Adrenal gland (tissue), 9 donors: ENCODE measurements at regions not wholly inside any gene's neighbourhood (a gene's known extent, or its start where the extent isn't known, plus 50 kb on each side); places are given as distances from the start of the nearest gene placed in this dataset.
"Not testable (repeated sequence)": the region's sequence is repeated elsewhere in the genome, so short reads cannot be mapped to it uniquely, and the experiment has no call there.

Source experiments
- DNase-seq, 7 donors: peaks; one replicate each; pipeline ENCODE4 v3.0.0-alpha.2; 2019 to 2020
- H3K27ac ChIP-seq, 5 donors: fragments of 200-600 bp; sonication (generic) in 4 of 5; 1 replicate in 3 of 5; 2 replicates in 2 of 5; pipeline versions ENCODE4 v1.5.1 to v1.8.0; 2016 to 2020; ENCODE audit warnings: mild to moderate bottlenecking in 1 of 5
- H3K27me3 ChIP-seq: fragments of 200-600 bp; 2 replicates; pipeline ENCODE4 v1.8.0; 2021
- H3K36me3 ChIP-seq, 2 donors: fragments of 200-600 bp; replicated peaks in 1 of 2; 1 replicate in 1 of 2; 2 replicates in 1 of 2; pipeline versions ENCODE4 v1.5.1 to v1.8.0; 2018 to 2022
- H3K4me1 ChIP-seq, 2 donors: fragments of 200-600 bp; replicated peaks in 1 of 2; 1 replicate in 1 of 2; 2 replicates in 1 of 2; pipeline versions ENCODE4 v1.5.1 to v1.8.0; 2018 to 2021
- H3K4me3 ChIP-seq, 4 donors: fragments of 200-600 bp; sonication (generic) in 3 of 4; one replicate each; pipeline ENCODE4 v1.5.1; 2016 to 2018
- H3K9me3 ChIP-seq, 3 donors: fragments of 200-600 bp; sonication (generic) in 1 of 3; replicated peaks in 1 of 3; 1 replicate in 2 of 3; 2 replicates in 1 of 3; pipeline versions ENCODE4 v1.5.1 to v1.8.0; 2016 to 2021
- POLR2A ChIP-seq, 2 donors: fragments of 450-650 bp; IDR thresholded peaks; one replicate each; pipeline ENCODE4 v1.6.1; 2017; ENCODE audit warnings: antibody characterized with exemption in 2 of 2, mild to moderate bottlenecking in 2 of 2, moderate library complexity in 1 of 2
- WGBS, 4 donors: extraction: QIAGEN DNeasy Blood & Tissue Kit in 2 of 4; methylation state at CpG; one replicate each; pipeline versions ENCODE4 v1.1.5 to v1.1.7; 2013 to 2017; 5-methylcytosine and 5-hydroxymethylcytosine counted together
- intact Hi-C, 2 donors: fragments of 100-400 bp; cut with DNase I; formaldehyde crosslinking; loops; one replicate each; pipeline versions ENCODE4 v1.14.1 to v1.15.0; 2022 to 2023
- TF ChIP-seq, protein P1 (sequence below), 6 experiments: fragments of 450-650 bp in 4 of 6; fragments of 200-600 bp in 2 of 6; sonication (generic) in 1 of 6; IDR thresholded peaks; 1 replicate in 5 of 6; 2 replicates in 1 of 6; pipeline versions ENCODE4 v1.5.1 to v1.8.0; 2016 to 2021; ENCODE audit warnings: antibody characterized with exemption in 6 of 6, mild to moderate bottlenecking in 2 of 6, moderate library complexity in 1 of 6
- donor health status: healthy with polysubstance abuse.
- donor health status: Bipolar disorder and iron deficiency.
- donor health status: DM: yes; HTN: yes; CAD: no.
- donor health status: DM: no; HTN: no; CAD: no.
- donor health status: DM: no; HTN: no; CAD: no.

DNA sequence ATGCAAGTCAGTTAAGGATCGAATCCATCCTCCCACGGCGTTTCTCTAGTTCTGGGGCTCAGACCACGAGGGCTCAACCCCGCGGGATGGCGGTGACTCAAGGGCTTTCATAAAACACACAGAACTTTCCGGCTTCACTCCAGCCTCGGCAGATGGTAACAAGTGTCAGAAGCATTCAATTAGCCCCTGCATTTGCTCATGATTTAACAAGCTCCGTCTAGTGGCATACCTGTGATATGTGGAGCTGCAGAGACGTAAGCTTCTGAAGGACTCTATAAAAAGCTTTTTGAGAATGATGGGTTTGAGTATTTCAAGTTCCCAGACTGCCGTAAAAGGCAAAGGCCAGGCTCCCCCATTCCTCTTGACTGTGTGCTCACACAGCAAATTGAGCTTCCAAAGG, 91.3 kb upstream of the SEC14L1 start:
- H3K27ac ChIP-seq = no peak overlapping the region
- H3K4me3 ChIP-seq = no peak overlapping the region
- intact Hi-C loops = no loop called here
- no peaks in the 10 kb centered on the region for H3K36me3 ChIP-seq
- H3K27me3 ChIP-seq = peaks cover 16% of the 10 kb centered on the region
- no peaks in the 10 kb centered on the region for H3K9me3 ChIP-seq
- no peaks in the 10 kb centered on the region for H3K4me1 ChIP-seq
- TF ChIP-seq POLR2A (IDR thresholded peaks at IDR 0.05) = no peak
- TF ChIP-seq, protein P1, sequence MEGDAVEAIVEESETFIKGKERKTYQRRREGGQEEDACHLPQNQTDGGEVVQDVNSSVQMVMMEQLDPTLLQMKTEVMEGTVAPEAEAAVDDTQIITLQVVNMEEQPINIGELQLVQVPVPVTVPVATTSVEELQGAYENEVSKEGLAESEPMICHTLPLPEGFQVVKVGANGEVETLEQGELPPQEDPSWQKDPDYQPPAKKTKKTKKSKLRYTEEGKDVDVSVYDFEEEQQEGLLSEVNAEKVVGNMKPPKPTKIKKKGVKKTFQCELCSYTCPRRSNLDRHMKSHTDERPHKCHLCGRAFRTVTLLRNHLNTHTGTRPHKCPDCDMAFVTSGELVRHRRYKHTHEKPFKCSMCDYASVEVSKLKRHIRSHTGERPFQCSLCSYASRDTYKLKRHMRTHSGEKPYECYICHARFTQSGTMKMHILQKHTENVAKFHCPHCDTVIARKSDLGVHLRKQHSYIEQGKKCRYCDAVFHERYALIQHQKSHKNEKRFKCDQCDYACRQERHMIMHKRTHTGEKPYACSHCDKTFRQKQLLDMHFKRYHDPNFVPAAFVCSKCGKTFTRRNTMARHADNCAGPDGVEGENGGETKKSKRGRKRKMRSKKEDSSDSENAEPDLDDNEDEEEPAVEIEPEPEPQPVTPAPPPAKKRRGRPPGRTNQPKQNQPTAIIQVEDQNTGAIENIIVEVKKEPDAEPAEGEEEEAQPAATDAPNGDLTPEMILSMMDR (IDR thresholded peaks at IDR 0.05) = no peak
- no peak for DNase-seq
- WGBS, 4 donors = 69 to 76% (median 72%) methylated on average over 11 to 12 of the region's 12 CpGs

DNA sequence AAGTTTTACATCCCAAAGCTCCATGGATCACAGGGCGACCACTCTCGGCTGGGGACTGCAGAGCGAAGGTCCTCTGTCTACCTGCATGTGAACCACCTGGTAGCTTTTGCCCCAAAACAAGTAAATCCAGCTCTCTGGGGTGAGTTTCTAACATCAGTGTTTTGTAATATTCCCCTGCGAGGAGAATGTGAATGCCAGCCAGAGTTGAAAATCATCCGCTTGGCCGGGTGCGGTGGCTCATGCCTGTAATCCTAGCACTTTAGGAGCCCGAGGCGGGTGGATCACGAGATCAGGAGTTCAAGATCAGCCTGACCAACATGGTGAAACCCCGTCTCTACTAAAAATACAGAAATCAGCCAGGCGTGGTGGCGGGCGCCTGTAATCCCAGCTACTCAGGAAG, 89.9 kb upstream of the SEC14L1 start:
- not testable (repeated sequence) for H3K4me1 ChIP-seq, H3K4me3 ChIP-seq, DNase-seq, H3K27ac ChIP-seq, H3K9me3 ChIP-seq, H3K36me3 ChIP-seq
- peaks cover 21% of the 10 kb centered on the region for H3K27me3 ChIP-seq
- intact Hi-C loops = loop anchor here in 1 of 2 donors (5.0 kb wide), 1 partner anchor 179 kb away; no protein-coding TSS in a partner anchor
- WGBS, 4 donors = 75 to 87% (median 85%) methylated on average over 14 of the region's 14 CpGs

DNA sequence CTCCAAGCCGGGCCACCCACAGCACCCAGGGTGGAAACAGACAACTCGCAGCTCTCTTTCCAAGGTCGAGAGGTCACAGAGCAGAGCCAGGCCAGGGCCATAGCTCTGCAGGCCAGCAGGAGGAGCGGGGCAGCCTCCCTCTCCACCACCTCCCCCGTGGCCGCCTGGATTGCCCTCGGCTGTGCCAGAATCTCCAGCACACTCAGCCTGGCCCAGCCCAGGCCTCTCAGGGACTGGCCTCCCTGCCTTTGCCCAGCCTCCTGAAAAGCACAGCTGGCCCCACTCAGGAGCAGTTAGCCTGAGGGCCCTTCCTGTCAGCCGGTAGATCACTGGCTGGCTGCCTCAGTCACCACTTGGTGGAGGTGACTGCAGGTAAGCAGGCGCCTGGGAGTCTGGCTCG, 85.8 kb upstream of the SEC14L1 start:
- H3K4me3 ChIP-seq = no peak overlapping the region
- H3K27me3 ChIP-seq = peaks cover 25% of the 10 kb centered on the region
- no peak overlapping the region for H3K27ac ChIP-seq
- DNase-seq = no peak
- H3K36me3 ChIP-seq = no peaks in the 10 kb centered on the region
- no peaks in the 10 kb centered on the region for H3K9me3 ChIP-seq
- TF ChIP-seq, protein P1 (IDR thresholded peaks at IDR 0.05) = no peak
- TF ChIP-seq POLR2A (IDR thresholded peaks at IDR 0.05) = no peak
- no peaks in the 10 kb centered on the region for H3K4me1 ChIP-seq
- intact Hi-C loops = loop anchor here (5.0 kb wide), 3 partner anchors 183 to 238 kb away; partner anchors contain the start of gene MGAT5B (in 1 of the 2)
- 50 to 73% (median 60%) methylated on average over 2 to 10 of the region's 10 CpGs for WGBS, 4 donors

DNA sequence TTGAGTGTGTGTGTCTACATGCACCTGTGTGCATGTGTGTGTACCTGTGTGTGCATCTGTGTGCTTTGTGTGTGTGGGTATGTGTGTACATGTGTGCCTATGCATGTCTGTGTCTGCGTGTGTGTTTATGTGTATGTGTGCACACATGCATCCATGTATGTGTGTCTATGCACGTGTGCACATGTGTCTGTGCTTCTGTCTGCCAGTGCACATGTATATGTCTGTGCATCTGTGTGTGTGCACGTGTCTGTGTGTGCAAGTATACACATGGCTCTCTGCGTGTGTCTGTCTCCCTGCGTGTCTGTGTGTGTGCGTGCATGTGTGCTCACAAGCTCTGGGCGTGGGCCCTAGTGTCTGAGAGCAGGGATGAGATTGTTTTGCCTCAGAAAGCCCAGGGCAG, 85.3 kb upstream of the SEC14L1 start:
- 70 to 80% (median 72%) methylated on average over 5 to 7 of the region's 7 CpGs for WGBS, 4 donors
- TF ChIP-seq, protein P1 (IDR thresholded peaks at IDR 0.05) = no peak
- TF ChIP-seq POLR2A (IDR thresholded peaks at IDR 0.05) = no peak
- Histone ChIP-seq H3K27me3 (peaks cover 24% of the 10 kb centered on the region), H3K4me1 (no peaks in the 10 kb centered on the region), H3K4me3 (no peak overlapping the region), H3K36me3 (no peaks in the 10 kb centered on the region), H3K9me3 (no peaks in the 10 kb centered on the region), H3K27ac (no peak overlapping the region)
- DNase-seq = no peak
- intact Hi-C loops = loop anchor here (5.0 kb wide), 2 partner anchors 188 to 238 kb away; partner anchors contain the start of gene MGAT5B (in 1 of the 2)

GRCh38 chr17:77058016-77058415, 82.8 kb upstream of the SEC14L1 start:
- no peak overlapping the region for H3K4me3 ChIP-seq
- no peaks in the 10 kb centered on the region for H3K9me3 ChIP-seq
- H3K27ac ChIP-seq = no peak overlapping the region
- TF ChIP-seq, protein P1 (IDR thresholded peaks at IDR 0.05) = no peak
- no peak for TF ChIP-seq POLR2A (IDR thresholded peaks at IDR 0.05)
- no peak for DNase-seq
- H3K27me3 ChIP-seq = peaks cover 18% of the 10 kb centered on the region
- intact Hi-C loops = loop anchor here (5.0 kb wide), 2 partner anchors 191 to 241 kb away; partner anchors contain the start of gene MGAT5B (in 1 of the 2)
- 47 to 53% (median 52%) methylated on average over 5 of the region's 5 CpGs for WGBS, 4 donors
- no peaks in the 10 kb centered on the region for H3K4me1 ChIP-seq
- H3K36me3 ChIP-seq = no peaks in the 10 kb centered on the region
